ENCODE measurements at regions not wholly inside any gene's neighbourhood (a gene's known extent, or its start where the extent isn't known, plus 50 kb on each side); places are given as distances from the start of the nearest gene placed in this dataset.
"Not testable (repeated sequence)": the region's sequence is repeated elsewhere in the genome, so short reads cannot be mapped to it uniquely, and the experiment has no call there.

GRCh38 chr5:126280343-126280742 is 142.9 kb upstream of the GRAMD2B start:
- TF ChIP-seq, protein P1, sequence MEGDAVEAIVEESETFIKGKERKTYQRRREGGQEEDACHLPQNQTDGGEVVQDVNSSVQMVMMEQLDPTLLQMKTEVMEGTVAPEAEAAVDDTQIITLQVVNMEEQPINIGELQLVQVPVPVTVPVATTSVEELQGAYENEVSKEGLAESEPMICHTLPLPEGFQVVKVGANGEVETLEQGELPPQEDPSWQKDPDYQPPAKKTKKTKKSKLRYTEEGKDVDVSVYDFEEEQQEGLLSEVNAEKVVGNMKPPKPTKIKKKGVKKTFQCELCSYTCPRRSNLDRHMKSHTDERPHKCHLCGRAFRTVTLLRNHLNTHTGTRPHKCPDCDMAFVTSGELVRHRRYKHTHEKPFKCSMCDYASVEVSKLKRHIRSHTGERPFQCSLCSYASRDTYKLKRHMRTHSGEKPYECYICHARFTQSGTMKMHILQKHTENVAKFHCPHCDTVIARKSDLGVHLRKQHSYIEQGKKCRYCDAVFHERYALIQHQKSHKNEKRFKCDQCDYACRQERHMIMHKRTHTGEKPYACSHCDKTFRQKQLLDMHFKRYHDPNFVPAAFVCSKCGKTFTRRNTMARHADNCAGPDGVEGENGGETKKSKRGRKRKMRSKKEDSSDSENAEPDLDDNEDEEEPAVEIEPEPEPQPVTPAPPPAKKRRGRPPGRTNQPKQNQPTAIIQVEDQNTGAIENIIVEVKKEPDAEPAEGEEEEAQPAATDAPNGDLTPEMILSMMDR (conservative IDR thresholded peaks at IDR 0.05): no peak
- no peak overlapping the region for H3K27ac ChIP-seq

DNA sequence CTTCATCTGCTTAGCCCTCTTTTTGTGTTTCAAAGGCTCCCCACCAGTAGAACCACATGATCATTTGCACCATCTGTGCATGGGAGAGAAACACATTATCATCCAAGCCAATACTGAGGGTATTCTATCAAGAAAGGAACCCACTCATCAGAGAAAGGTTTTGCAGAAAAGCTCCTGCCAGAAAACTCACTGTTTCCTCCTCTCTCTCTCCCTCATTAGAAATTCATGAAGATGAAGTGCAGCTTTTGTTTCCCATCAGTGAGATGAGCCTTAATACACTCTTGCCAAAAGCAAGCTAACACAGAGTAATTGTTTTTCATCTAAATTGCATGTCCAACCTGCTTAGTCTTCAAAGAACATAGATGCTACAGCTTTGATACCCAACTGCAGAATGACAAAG is 142.4 kb upstream of the GRAMD2B start:
- H3K27ac ChIP-seq: no peak overlapping the region
- TF ChIP-seq, protein P1 (conservative IDR thresholded peaks at IDR 0.05): no peak

GRCh38 chr5:126284977-126285696 is 138.1 kb upstream of the GRAMD2B start:
- TF ChIP-seq, protein P1 (conservative IDR thresholded peaks at IDR 0.05): no peak
- no peak overlapping the region for H3K27ac ChIP-seq

GRCh38 chr5:126296121-126296520 is 127.1 kb upstream of the GRAMD2B start:
- H3K27ac ChIP-seq: not testable (repeated sequence)

DNA sequence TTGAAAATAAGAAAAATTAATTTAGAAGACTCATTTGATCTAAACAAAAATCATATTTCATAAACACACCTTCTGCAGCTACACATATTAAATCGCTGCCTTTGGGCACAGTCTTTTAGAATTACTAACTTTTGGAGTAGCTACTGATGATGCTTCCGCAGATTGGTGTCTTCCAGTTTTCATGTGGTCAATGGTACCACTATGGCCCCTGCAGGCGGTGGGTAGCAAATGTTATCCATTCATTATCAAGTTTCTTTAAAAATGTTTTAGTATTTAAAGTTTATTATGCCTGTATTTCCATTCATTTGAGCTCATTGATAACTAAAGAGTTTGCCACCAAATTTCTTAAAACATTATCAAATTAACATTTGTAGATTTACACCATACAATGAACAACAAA is 122.9 kb upstream of the GRAMD2B start:
- TF ChIP-seq, protein P1 (conservative IDR thresholded peaks at IDR 0.05): peak; percentile 27
- no peak overlapping the region for H3K27ac ChIP-seq

DNA sequence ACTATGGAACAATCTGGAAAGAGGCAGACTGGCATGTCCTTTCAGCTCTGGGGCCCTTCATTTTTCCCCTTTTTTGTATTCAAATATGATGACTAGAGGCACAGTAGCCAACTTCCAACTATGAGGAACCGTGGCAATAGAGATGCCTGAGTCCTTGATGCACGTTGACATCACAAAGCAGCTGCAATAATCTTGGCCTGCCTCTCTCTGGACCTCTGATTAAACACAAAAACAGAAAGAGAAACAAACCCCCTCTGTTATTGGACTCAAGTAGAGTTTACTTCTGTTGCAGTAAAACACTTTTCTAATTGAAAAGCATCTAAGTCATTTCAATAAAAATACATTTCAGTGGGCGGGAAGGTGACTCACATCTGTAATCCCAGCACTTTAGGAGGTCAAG is 122.2 kb upstream of the GRAMD2B start:
- TF ChIP-seq, protein P1 (conservative IDR thresholded peaks at IDR 0.05): no peak
- H3K27ac ChIP-seq: no peak overlapping the region

GRCh38 chr5:126309860-126310259 is 113.3 kb upstream of the GRAMD2B start:
- TF ChIP-seq, protein P1 (conservative IDR thresholded peaks at IDR 0.05): no peak
- no peak overlapping the region for H3K27ac ChIP-seq

- TF ChIP-seq, protein P1 (conservative IDR thresholded peaks at IDR 0.05): no peak
- H3K27ac ChIP-seq: no peak overlapping the region
Observed at GRCh38 chr5:126311766-126312165, 111.4 kb upstream of the GRAMD2B start.

Data from VCaP (cell line).